K562 (cell line): ENCODE measurements at regions not wholly inside any gene's neighbourhood (a gene's known extent, or its start where the extent isn't known, plus 50 kb on each side); places are given as distances from the start of the nearest gene placed in this dataset.

ENCODE experiments used
- ATAC-seq: fragments of 200-7000 bp; cut with Tn5 transposase; 3 replicates; pipeline ENCODE4 v1.9.1; 2020; ENCODE audit warnings: moderate library complexity
- BruUV-seq: library from RNA; stranded (reverse); fragments of 400-500 nt; replicated peaks from 2 replicates; lab custom pipeline; 2021; lab: Mats Ljungman, UMichigan
- CTCF ChIA-PET: fragments of 300-600 bp; formaldehyde crosslinking; extraction: SDS; loops from one replicate; lab custom pipeline; 2021; ENCODE audit warnings: low intra/inter-chr PET ratio; lab: Yijun Ruan, JAX
- POLR2A ChIA-PET: fragments of 300-600, 350-650 bp; sonication (Branson Sonifier 250); formaldehyde crosslinking; extraction: SDS; loops from one replicate; lab custom pipeline; 2021; ENCODE audit warnings: antibody characterized with exemption, inconsistent platforms; lab: Yijun Ruan, JAX
- DNase-seq, 4 experiments: peaks; one replicate each; pipeline versions ENCODE4 v3.0.0 to v3.0.0-alpha.2; 2011 to 2018; ENCODE audit warnings: low spot score in 3 of 4, mixed read lengths in 3 of 4; ENCODE audit errors: extremely low read depth in 1 of 4
- FAIRE-seq: peaks from 2 replicates; lab custom pipeline; 2011; peaks lifted over from hg19 to GRCh38; lab: Jason Lieb, UNC
- H2AFZ ChIP-seq: 2 replicates; pipeline ENCODE4 v1.6.0; 2011; ENCODE audit warnings: low read depth, low read length, control low read depth, inconsistent platforms
- H3K27ac ChIP-seq: fragments of 200-600 bp; 3 replicates; pipeline ENCODE4 v1.8.0; 2011; ENCODE audit warnings: low read depth, mild to moderate bottlenecking, control low read depth, inconsistent platforms, low read length, moderate library complexity, mixed read lengths; ENCODE audit errors: extremely low read depth
- H3K27me3 ChIP-seq, 2 experiments: fragments of 300-600 bp in 1 of 2; 2 replicates in 1 of 2; 3 replicates in 1 of 2; pipeline versions ENCODE4 v1.6.0 to v1.8.0; 2011; ENCODE audit warnings: inconsistent platforms in 2 of 2, low read length in 2 of 2, mild to moderate bottlenecking in 1 of 2, mixed read lengths in 1 of 2, moderate library complexity in 1 of 2; ENCODE audit not compliant: control insufficient read depth in 2 of 2, insufficient read depth in 2 of 2
- H3K36me3 ChIP-seq: fragments of 300-600 bp; 3 replicates; pipeline ENCODE4 v1.8.0; 2011; ENCODE audit warnings: mild to moderate bottlenecking, low read length, inconsistent platforms; ENCODE audit not compliant: control insufficient read depth, insufficient read depth
- H3K4me1 ChIP-seq, 2 experiments: fragments of 200-600 bp in 1 of 2; replicated peaks in 1 of 2; 2 replicates in 1 of 2; 3 replicates in 1 of 2; pipeline versions ENCODE4 v1.5.1 to v1.8.0; 2011; ENCODE audit warnings: inconsistent platforms in 2 of 2, low read length in 2 of 2, mild to moderate bottlenecking in 1 of 2, mixed read lengths in 1 of 2, moderate library complexity in 1 of 2; ENCODE audit not compliant: control insufficient read depth in 2 of 2, insufficient read depth in 2 of 2
- H3K4me2 ChIP-seq: 2 replicates; pipeline ENCODE4 v1.6.1; 2011; ENCODE audit warnings: low read length, control low read depth, inconsistent platforms, mixed read lengths; ENCODE audit not compliant: insufficient read depth
- H3K4me3 ChIP-seq: fragments of 200-600 bp; sonication (generic), shearing (Covaris generic); 2 replicates; pipeline ENCODE4 v1.5.1; 2016; ENCODE audit warnings: control low read depth, inconsistent platforms
- H3K79me2 ChIP-seq: fragments of 200-600 bp; 3 replicates; pipeline ENCODE4 v1.8.0; 2011; ENCODE audit warnings: low read length, inconsistent platforms; ENCODE audit not compliant: control insufficient read depth, insufficient read depth
- H3K9ac ChIP-seq, 2 experiments: 2 replicates each; pipeline versions ENCODE4 v1.6.0 to v1.6.1; 2011; ENCODE audit warnings: low read depth in 2 of 2, low read length in 2 of 2, control low read depth in 1 of 2, inconsistent platforms in 1 of 2, mild to moderate bottlenecking in 1 of 2, mixed read lengths in 1 of 2; ENCODE audit not compliant: insufficient read depth in 1 of 2
- H3K9me1 ChIP-seq: one replicate; pipeline ENCODE4 v1.6.0; 2011; ENCODE audit warnings: inconsistent platforms, mild to moderate bottlenecking, low read length, moderate library complexity; ENCODE audit not compliant: control insufficient read depth, insufficient read depth
- H3K9me3 ChIP-seq: replicated peaks from 2 replicates; pipeline ENCODE4 v1.5.1; 2011; ENCODE audit warnings: low read depth, low read length, inconsistent platforms; ENCODE audit not compliant: control insufficient read depth, insufficient read depth
- H4K20me1 ChIP-seq: replicated peaks from 2 replicates; pipeline ENCODE4 v1.6.1; 2011; ENCODE audit warnings: low read length, inconsistent platforms, mixed read lengths; ENCODE audit not compliant: control insufficient read depth, insufficient read depth
- GATAD2B ChIP-seq: fragments of 450-650 bp; IDR thresholded peaks from 2 replicates; pipeline ENCODE4 v1.6.1; 2017; ENCODE audit warnings: mild to moderate bottlenecking, borderline replicate concordance
- MYNN ChIP-seq, 2 experiments: sonication (generic); formaldehyde crosslinking in 1 of 2; IDR thresholded peaks; 2 replicates each; pipeline versions ENCODE4 v1.5.0 to v1.6.1; 2016 to 2020; ENCODE audit warnings: antibody characterized with exemption in 1 of 2, missing genetic modification reagents in 1 of 2
- SAFB ChIP-seq: fragments of 200-400 bp; formaldehyde crosslinking; IDR thresholded peaks from 2 replicates; pipeline ENCODE4 v1.6.1; 2017; ENCODE audit warnings: low read depth, low read length, borderline replicate concordance
- SIN3A ChIP-seq, 2 experiments: fragments of 150-350 bp in 1 of 2; IDR thresholded peaks; 2 replicates each; pipeline ENCODE4 v1.6.1; 2011 to 2016; ENCODE audit warnings: borderline replicate concordance in 2 of 2, low read depth in 2 of 2, low read length in 2 of 2, mild to moderate bottlenecking in 2 of 2, moderate library complexity in 2 of 2; ENCODE audit not compliant: control insufficient read depth in 1 of 2
- SMARCB1 ChIP-seq: IDR thresholded peaks from 2 replicates; pipeline ENCODE4 v1.6.1; 2011; ENCODE audit warnings: improper control_type of control experiment, low read depth; ENCODE audit not compliant: insufficient read length
- STAG1 ChIP-seq: sonication (generic); formaldehyde crosslinking; IDR thresholded peaks from 2 replicates; pipeline ENCODE4 v1.5.0; 2020; ENCODE audit warnings: missing genetic modification reagents, borderline replicate concordance
- ZNF445 ChIP-seq: fragments of 250-450 bp; sonication (Bioruptor Pico); IDR thresholded peaks from 2 replicates; pipeline ENCODE4 v1.4.0; 2020; ENCODE audit warnings: low read depth, mild to moderate bottlenecking, moderate library complexity
- ZSCAN32 ChIP-seq: fragments of 450-650 bp; formaldehyde crosslinking; IDR thresholded peaks from 2 replicates; pipeline ENCODE4 v1.4.0; 2020; ENCODE audit warnings: mild to moderate bottlenecking, moderate library complexity
- WGBS: fragments of 100-300 bp; shearing (Covaris generic); methylation state at CpG from one replicate; pipeline ENCODE4 v1.1.6; 2016; ENCODE audit warnings: low coverage, mixed read lengths; ENCODE audit not compliant: insufficient coverage; ENCODE audit errors: missing lambda C conversion rate; 5-methylcytosine and 5-hydroxymethylcytosine counted together
- in situ Hi-C: fragments of 300-500 bp; cut with MboI; formaldehyde crosslinking; loops from 4 replicates; pipeline ENCODE4 v1.15.0; 2018; ENCODE audit warnings: inconsistent platforms, mixed read lengths
- intact Hi-C: fragments of 100-400 bp; cut with micrococcal nuclease; formaldehyde crosslinking; loops from 2 replicates; pipeline ENCODE4 v1.14.2; 2022

DNA sequence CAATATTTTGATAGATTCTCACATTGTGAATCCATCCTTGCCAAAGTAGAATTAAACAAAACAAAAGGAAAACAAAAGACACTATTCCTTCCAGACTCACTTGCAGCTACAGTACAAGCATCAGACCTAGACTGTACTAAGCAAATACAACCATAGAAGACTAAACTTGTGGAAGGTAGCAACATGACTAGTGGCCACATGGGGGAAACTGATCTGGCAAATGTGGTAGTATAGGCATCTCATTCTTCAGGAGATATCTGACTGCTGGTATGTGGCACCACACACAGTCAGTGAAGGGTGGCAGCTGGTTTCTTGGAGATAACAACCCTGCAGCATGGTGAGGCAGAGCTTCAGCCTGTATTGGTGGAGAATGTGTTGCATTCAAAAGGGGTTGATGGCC lies 81.0 kb upstream of the ACVR2A start (continued):
- TF ChIP-seq MYNN (IDR thresholded peaks at IDR 0.05): no peak
- no peak for TF ChIP-seq MYNN (CRISPR knock-in tag; IDR thresholded peaks at IDR 0.05)

GRCh38 chr2:147760984-147761383 lies 83.8 kb upstream of the ACVR2A start:
- intact Hi-C loops: no loop called here
- BruUV-seq: no TSS peak
- H3K4me3 ChIP-seq: no peak overlapping the region
- H3K27ac ChIP-seq: no peak overlapping the region
- WGBS: 0% methylated on average over 2 of the region's 2 CpGs
- in situ Hi-C loops: no loop called here
- POLR2A ChIA-PET: no interaction called here
- CTCF ChIA-PET: no interaction called here
- no peaks in the 10 kb centered on the region for H3K36me3 ChIP-seq
- H3K4me1 ChIP-seq: no peaks in the 10 kb centered on the region
- H3K4me2 ChIP-seq: no peak overlapping the region
- no peaks in the 10 kb centered on the region for H3K9me3 ChIP-seq
- no peaks in the 10 kb centered on the region for H4K20me1 ChIP-seq
- ATAC-seq (no peak), FAIRE-seq (no peak)
- TF ChIP-seq ZSCAN32 (CRISPR knock-in tag) (no peak), SMARCB1 (no peak), STAG1 (CRISPR knock-in tag) (no peak), SAFB (no peak), SIN3A (IDR thresholded peaks at IDR 0.05; ENCODE audit: borderline replicate concordance in 2 of 2, control insufficient read depth in 1 of 2, low read depth in 2 of 2, low read length in 2 of 2) (no peak), GATAD2B (no peak), ZNF445 (CRISPR knock-in tag) (no peak)
- TF ChIP-seq, all 486 proteins: peak for 0
- H3K9ac ChIP-seq: no peak overlapping the region
- H2AFZ ChIP-seq: no peak overlapping the region
- no peaks in the 10 kb centered on the region for H3K79me2 ChIP-seq
- no peak for DNase-seq
- H3K9me1 ChIP-seq: no peaks in the 10 kb centered on the region
- H3K27me3 ChIP-seq: no peaks in the 10 kb centered on the region
